A673 (cell line): ENCODE measurements at regions not wholly inside any gene's neighbourhood (a gene's known extent, or its start where the extent isn't known, plus 50 kb on each side); places are given as distances from the start of the nearest gene placed in this dataset.

Experiments
- BruUV-seq: library from RNA; stranded (reverse); fragments of 400-500 nt; replicated peaks from 2 replicates; lab custom pipeline; 2021; lab: Mats Ljungman, UMichigan
- CTCF ChIA-PET: fragments of 300-600 bp; sonication (Branson Sonifier 250); formaldehyde crosslinking; loops from one replicate; lab custom pipeline; 2022; ENCODE audit warnings: antibody characterized with exemption; lab: Charles Lee
- POLR2A ChIA-PET: fragments of 300-600 bp; sonication (Branson Sonifier 250); formaldehyde crosslinking; loops from one replicate; lab custom pipeline; 2022; ENCODE audit warnings: antibody characterized with exemption; ENCODE audit not compliant: low non-redundant PET; lab: Charles Lee
- DNase-seq: peaks from one replicate; pipeline ENCODE4 v3.0.0-alpha.2; 2015; ENCODE audit warnings: low spot score
- H3K27ac ChIP-seq: fragments of 200-600 bp; sonication (generic); 2 replicates; pipeline ENCODE4 v1.5.1; 2016; ENCODE audit warnings: mixed run types, low read depth, mild to moderate bottlenecking, mixed read lengths, antibody characterized with exemption, low read length; ENCODE audit not compliant: poor library complexity, severe bottlenecking
- H3K27me3 ChIP-seq: fragments of 200-600 bp; sonication (generic); replicated peaks from 2 replicates; pipeline ENCODE4 v1.6.1; 2017; ENCODE audit warnings: mixed run types, low read depth, mild to moderate bottlenecking, mixed read lengths, antibody characterized with exemption, low read length; ENCODE audit not compliant: insufficient read depth, poor library complexity
- H3K36me3 ChIP-seq: fragments of 200-600 bp; sonication (generic); 2 replicates; pipeline ENCODE4 v1.6.1; 2016; ENCODE audit warnings: mixed run types, mild to moderate bottlenecking, mixed read lengths, antibody characterized with exemption, low read length; ENCODE audit not compliant: insufficient read depth, poor library complexity, severe bottlenecking
- H3K4me1 ChIP-seq: fragments of 200-600 bp; sonication (generic); 2 replicates; pipeline ENCODE4 v1.6.1; 2017; ENCODE audit warnings: mixed run types, mild to moderate bottlenecking, mixed read lengths, antibody characterized with exemption, low read length; ENCODE audit not compliant: insufficient read depth, poor library complexity, severe bottlenecking
- H3K4me3 ChIP-seq: fragments of 200-600 bp; sonication (generic); 2 replicates; pipeline ENCODE4 v1.5.1; 2016; ENCODE audit warnings: low read depth, mixed run types, mild to moderate bottlenecking, mixed read lengths, low read length; ENCODE audit not compliant: poor library complexity, severe bottlenecking
- H3K9me3 ChIP-seq: fragments of 200-600 bp; sonication (generic); 2 replicates; pipeline ENCODE4 v1.6.1; 2016; ENCODE audit warnings: mixed run types, low read depth, mild to moderate bottlenecking, mixed read lengths, antibody characterized with exemption, low read length; ENCODE audit not compliant: poor library complexity, severe bottlenecking
- CTCF ChIP-seq: fragments of 300-800, 200-600 bp; sonication (generic); conservative IDR thresholded peaks from 2 replicates; pipeline ENCODE4 v1.5.1; 2017; ENCODE audit warnings: low read depth, mild to moderate bottlenecking, antibody characterized with exemption, low read length, moderate library complexity, mixed read lengths
- EZH2 ChIP-seq: fragments of 200-600 bp; sonication (generic); IDR thresholded peaks from 2 replicates; pipeline ENCODE4 v1.6.1; 2017; ENCODE audit warnings: borderline replicate concordance, low read depth, mild to moderate bottlenecking, mixed read lengths, antibody characterized with exemption, low read length; ENCODE audit not compliant: poor library complexity, severe bottlenecking
- intact Hi-C: fragments of 100-400 bp; cut with micrococcal nuclease; formaldehyde crosslinking; loops from one replicate; pipeline ENCODE4 v1.10.0; 2022; ENCODE audit not compliant: unreplicated experiment

GRCh38 chr11:109857637-109858036, 235.6 kb upstream of the ZC3H12C start:
- H3K9me3 ChIP-seq, result no peaks in the 10 kb centered on the region
- intact Hi-C loops, result loop anchor here (10.0 kb wide), 1 partner anchor 317 kb away; no protein-coding TSS in a partner anchor
- H3K27ac ChIP-seq, result no peak overlapping the region
- H3K4me3 ChIP-seq, result no peak overlapping the region
- H3K4me1 ChIP-seq, result peaks cover 8% of the 10 kb centered on the region
- ChIA-PET POLR2A (no interaction called here), CTCF (no interaction called here)
- no peaks in the 10 kb centered on the region for H3K36me3 ChIP-seq
- TF ChIP-seq EZH2 (no peak), CTCF (no peak)
- no TSS peak for BruUV-seq
- no peak for DNase-seq
- H3K27me3 ChIP-seq, result no peaks in the 10 kb centered on the region

- BruUV-seq, result no TSS peak
- peaks cover 4% of the 10 kb centered on the region for H3K4me1 ChIP-seq
- no peak for DNase-seq
- no peaks in the 10 kb centered on the region for H3K9me3 ChIP-seq
- no peak overlapping the region for H3K27ac ChIP-seq
- no peak overlapping the region for H3K4me3 ChIP-seq
- ChIA-PET POLR2A (no interaction called here), CTCF (no interaction called here)
- no peaks in the 10 kb centered on the region for H3K27me3 ChIP-seq
- intact Hi-C loops, result loop anchor here (10.0 kb wide), 1 partner anchor 317 kb away; no protein-coding TSS in a partner anchor
- no peaks in the 10 kb centered on the region for H3K36me3 ChIP-seq
- no peak for TF ChIP-seq CTCF
- no peak for TF ChIP-seq EZH2
Observed at GRCh38 chr11:109858152-109858551, 235.0 kb upstream of the ZC3H12C start.

GRCh38 chr11:109859045-109859724, 234.0 kb upstream of the ZC3H12C start:
- peaks cover 11% of the 10 kb centered on the region for H3K4me1 ChIP-seq
- H3K9me3 ChIP-seq, result no peaks in the 10 kb centered on the region
- no peak overlapping the region for H3K4me3 ChIP-seq
- intact Hi-C loops, result loop anchor here (10.0 kb wide), 1 partner anchor 316 kb away; no protein-coding TSS in a partner anchor
- no peak overlapping the region for H3K27ac ChIP-seq
- TF ChIP-seq EZH2, result no peak
- TF ChIP-seq CTCF, result no peak
- BruUV-seq, result no TSS peak
- POLR2A ChIA-PET, result no interaction called here
- no peak for DNase-seq
- H3K36me3 ChIP-seq, result no peaks in the 10 kb centered on the region
- H3K27me3 ChIP-seq, result no peaks in the 10 kb centered on the region
- CTCF ChIA-PET, result no interaction called here
